GM19239 (cell line): ENCODE measurements at regions not wholly inside any gene's neighbourhood (a gene's known extent, or its start where the extent isn't known, plus 50 kb on each side); places are given as distances from the start of the nearest gene placed in this dataset.

ENCODE experiments used
- DNase-seq: peaks from one replicate; pipeline ENCODE4 v3.0.0; 2011; ENCODE audit warnings: low spot score; ENCODE audit not compliant: insufficient read length
- FAIRE-seq: peaks from 2 replicates; lab custom pipeline; 2011; peaks lifted over from hg19 to GRCh38; lab: Jason Lieb, UNC

DNA sequence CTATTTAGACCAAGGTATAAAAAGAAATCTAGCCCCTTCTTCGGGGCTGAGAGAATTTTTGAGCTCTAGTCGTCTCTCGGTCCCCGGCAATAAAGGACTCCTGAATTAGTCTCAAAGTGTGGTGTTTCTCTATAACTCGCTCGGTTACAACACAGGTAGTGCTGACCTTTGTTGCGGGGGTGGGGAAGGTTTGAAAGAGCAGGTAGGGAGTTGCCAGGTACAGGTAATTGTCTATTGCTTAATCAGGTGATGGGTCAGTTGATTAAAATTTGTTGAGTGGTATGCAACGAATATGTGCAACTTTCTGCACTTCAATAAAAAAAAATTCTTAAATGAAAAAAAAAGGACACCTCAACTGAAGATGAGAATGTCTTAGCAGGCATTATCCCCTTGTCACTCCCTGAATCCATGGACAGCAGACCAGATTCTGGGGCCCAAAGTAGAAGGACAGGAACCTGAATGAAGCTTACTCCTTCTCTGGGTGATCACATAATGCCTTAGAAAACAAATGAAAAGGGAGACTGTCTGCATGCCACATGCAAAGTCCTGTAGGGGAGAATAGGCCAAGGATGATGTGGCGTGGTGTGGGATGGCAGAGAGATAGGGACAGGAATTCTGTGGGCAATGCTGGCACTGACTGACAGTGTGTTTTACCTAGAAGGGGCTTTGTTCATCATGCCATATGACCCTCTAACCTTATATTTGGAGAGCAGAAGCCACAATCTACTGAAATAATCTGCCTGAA is 157.6 kb upstream of the OLIG3 start:
- FAIRE-seq (no peak), DNase-seq (no peak)

DNA sequence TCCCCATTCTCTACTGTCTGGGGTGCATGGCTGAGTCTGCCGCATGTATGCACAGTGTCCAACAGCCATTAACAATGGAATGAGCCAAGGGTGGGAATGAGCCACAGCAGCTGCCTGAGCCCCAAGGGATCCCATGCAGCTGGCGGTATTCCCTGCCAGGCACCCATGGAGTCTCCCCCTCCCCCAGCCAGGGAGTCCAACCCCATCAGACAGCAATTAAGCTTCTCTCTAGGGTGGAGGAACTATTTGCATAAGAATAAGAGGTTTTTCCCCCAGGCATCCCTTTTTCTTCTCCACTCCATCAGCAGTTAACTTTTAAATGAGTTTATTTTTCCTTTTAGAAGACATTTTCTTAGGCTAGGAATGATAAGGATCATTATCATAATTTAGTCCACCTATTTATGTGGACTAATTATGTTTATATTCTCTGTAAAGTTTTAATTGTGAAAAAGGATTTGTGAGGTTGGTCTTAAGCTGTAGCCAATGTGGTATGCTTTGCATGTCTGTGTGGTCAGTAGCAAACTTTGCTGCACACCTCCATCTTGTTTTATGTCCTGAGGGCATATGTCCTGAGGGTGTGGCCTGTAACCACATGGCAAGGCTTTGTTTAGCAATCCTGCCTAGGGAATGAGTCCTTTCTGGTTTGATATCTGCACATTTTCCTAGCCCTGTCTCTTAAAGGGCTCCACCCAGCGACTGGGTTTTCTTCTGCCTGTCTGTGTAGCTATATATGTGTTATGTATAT is 158.9 kb upstream of the OLIG3 start:
- FAIRE-seq = no peak
- DNase-seq = no peak

- no peak for DNase-seq
- no peak for FAIRE-seq
Observed at GRCh38 chr6:137653706-137654059, 159.5 kb upstream of the OLIG3 start.

GRCh38 chr6:137654365-137654981 is 160.3 kb upstream of the OLIG3 start:
- DNase-seq (no peak), FAIRE-seq (peak; percentile 28)

- no peak for DNase-seq
- no peak for FAIRE-seq
Observed at GRCh38 chr6:137655291-137655690, 161.1 kb upstream of the OLIG3 start.

DNA sequence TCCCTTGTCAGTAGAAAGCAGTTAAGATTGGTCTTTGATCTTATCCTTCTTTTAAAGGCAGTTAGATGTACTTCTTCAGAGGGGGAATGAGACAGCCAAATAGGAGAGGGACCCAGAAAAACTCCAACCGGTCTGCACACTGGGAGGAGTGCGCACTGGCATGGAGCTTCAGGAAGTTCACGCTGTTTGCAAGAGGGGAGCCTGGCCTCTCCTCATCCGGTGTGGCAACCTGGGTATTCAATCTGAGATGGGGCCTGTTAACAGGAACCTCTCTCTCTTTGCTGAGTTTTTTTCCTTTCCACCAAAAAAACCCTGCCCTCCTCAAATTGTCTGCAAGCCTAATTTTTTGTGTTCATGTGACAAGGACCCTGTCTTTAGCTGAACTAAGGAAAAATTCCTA is 162.5 kb upstream of the OLIG3 start:
- no peak for FAIRE-seq

DNA sequence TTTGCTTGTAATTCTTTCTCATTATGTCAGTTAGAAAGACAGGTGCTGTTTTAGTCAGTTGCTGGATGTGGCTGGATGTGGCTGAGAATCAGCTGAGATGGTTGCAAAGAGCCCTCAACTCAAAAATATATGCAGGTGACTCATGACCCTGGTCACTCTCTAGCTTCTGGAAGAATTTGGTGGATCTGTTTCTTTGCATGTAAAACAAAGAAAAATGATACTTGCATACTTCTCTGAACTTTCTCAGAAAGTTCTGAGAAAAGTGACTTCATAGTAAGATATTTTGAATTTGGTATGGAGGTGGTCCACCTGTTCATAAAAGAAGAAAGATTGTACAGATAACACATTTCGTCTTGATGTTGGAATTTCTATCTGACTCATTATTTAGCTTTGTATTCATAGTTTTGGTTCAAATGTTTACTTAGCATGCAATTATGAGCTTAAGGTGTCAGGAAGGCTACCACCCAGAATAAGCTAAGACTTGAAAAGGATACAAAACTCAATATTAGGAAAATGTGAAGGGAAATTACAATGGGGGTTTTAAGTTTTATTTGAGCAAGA is 163.2 kb upstream of the OLIG3 start:
- no peak for DNase-seq
- peak; percentile 52 for FAIRE-seq

More for the DNA sequence above, 162.5 kb upstream of the OLIG3 start:
- DNase-seq = no peak

GRCh38 chr6:137658287-137658686 is 164.1 kb upstream of the OLIG3 start:
- FAIRE-seq (no peak), DNase-seq (no peak)

- DNase-seq (no peak), FAIRE-seq (peak; percentile 76)
Observed at GRCh38 chr6:137659871-137660270, 165.7 kb upstream of the OLIG3 start.

DNA sequence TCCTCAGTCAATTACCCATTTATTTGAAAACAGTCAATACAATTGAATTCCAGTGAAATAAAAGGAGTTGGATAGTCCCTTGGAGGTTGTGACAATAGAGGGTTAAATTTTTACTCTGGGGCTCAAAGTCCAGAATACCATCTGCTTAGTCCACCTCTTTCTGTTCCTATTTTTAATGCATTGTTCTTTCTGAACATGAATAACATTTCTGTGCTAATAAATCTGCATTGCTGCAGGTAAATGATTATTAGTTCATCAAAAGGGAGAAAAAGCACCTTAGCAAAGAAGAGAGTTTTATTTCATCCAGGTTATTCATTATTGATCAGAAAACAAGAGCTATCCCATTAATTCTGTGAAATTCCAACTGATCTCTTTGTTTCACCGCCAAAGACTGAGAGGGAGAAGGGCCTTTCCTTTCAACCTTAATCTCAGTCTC is 166.1 kb upstream of the OLIG3 start:
- DNase-seq (no peak), FAIRE-seq (no peak)

GRCh38 chr6:137661601-137662000 is 167.4 kb upstream of the OLIG3 start:
- DNase-seq = no peak

GRCh38 chr6:137664183-137664582 is 170.0 kb upstream of the OLIG3 start:
- FAIRE-seq (no peak), DNase-seq (no peak)

More at GRCh38 chr6:137661601-137662000, 167.4 kb upstream of the OLIG3 start:
- peak; percentile 82 for FAIRE-seq

DNA sequence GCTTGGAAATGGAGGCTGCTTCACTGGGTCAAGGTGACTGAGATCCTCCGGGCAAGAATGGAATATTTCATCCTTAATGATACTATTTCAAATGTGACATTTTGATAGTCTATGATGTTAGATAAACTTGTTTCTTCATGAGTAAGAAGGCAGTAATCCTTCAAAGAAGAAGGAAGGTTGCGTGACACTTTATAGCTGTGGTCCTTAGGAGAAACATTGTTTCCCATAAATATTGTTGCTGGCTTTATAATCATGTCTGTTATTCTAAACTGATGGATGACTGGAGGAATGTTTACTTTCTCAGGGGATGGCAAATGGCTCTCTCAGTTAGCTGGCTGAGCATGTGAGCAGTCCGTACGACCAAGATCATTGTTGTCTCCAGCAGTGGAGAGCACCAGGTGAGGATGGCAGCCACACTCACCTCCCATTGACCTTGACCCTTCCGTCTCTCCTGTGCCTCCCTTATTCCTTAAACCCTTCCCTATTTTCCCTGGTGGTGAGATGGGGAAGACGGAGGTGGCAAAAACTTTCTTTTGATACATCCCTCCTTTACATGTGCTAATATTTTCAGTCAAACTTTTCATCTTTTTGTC is 171.2 kb upstream of the OLIG3 start:
- DNase-seq (no peak), FAIRE-seq (peak; percentile 80)

GRCh38 chr6:137666202-137666774 is 172.1 kb upstream of the OLIG3 start:
- peak; percentile 64 for FAIRE-seq

GRCh38 chr6:137673603-137674002 is 179.4 kb upstream of the OLIG3 start:
- no peak for DNase-seq

More at GRCh38 chr6:137666202-137666774, 172.1 kb upstream of the OLIG3 start:
- no peak for DNase-seq

GRCh38 chr6:137676888-137677287 is 182.7 kb upstream of the OLIG3 start:
- DNase-seq (no peak), FAIRE-seq (no peak)

More at GRCh38 chr6:137673603-137674002, 179.4 kb upstream of the OLIG3 start:
- FAIRE-seq = no peak

GRCh38 chr6:137677709-137678108 is 183.5 kb upstream of the OLIG3 start:
- DNase-seq = no peak

DNA sequence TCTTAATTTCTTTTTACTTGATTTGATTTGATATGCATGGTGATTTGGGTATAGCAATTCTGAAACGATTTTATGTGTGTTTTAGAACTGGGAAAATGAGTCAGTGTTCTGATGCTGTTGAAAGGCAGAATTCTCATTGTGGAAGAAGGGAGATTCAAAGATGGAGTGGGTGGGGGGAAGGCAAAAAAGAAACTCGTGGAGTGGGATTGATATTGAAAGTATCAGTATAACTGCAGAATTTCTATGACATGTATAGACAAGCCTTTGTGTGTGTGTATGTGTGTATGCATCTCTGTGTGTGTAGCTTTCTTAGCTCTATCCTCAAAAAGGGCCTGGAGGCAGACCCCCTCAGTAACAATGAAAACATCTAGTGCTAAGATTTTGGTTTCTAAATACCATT is 184.3 kb upstream of the OLIG3 start:
- no peak for DNase-seq

More at GRCh38 chr6:137677709-137678108, 183.5 kb upstream of the OLIG3 start:
- FAIRE-seq = no peak

GRCh38 chr6:137680705-137681346 is 186.2 kb upstream of the TNFAIP3 start:
- FAIRE-seq (peak; percentile 91), DNase-seq (no peak)

More for the DNA sequence above, 184.3 kb upstream of the OLIG3 start:
- FAIRE-seq = peak; percentile 45
